HG02870 (cell line): ENCODE measurements at regions not wholly inside any gene's neighbourhood (a gene's known extent, or its start where the extent isn't known, plus 50 kb on each side); places are given as distances from the start of the nearest gene placed in this dataset.

ENCODE experiments used
- ATAC-seq: cut with Tn5 transposase; IDR thresholded peaks from one replicate; pipeline ENCODE4 v1.9.1; 2021; ENCODE audit warnings: mild to moderate bottlenecking, moderate library complexity; ENCODE audit not compliant: unreplicated experiment

- no peak for ATAC-seq
Measured at GRCh38 chr12:130070126-130070611, 92.1 kb upstream of the FZD10 start.

GRCh38 chr12:130073721-130074120 is 88.5 kb upstream of the FZD10 start:
- ATAC-seq = no peak

DNA sequence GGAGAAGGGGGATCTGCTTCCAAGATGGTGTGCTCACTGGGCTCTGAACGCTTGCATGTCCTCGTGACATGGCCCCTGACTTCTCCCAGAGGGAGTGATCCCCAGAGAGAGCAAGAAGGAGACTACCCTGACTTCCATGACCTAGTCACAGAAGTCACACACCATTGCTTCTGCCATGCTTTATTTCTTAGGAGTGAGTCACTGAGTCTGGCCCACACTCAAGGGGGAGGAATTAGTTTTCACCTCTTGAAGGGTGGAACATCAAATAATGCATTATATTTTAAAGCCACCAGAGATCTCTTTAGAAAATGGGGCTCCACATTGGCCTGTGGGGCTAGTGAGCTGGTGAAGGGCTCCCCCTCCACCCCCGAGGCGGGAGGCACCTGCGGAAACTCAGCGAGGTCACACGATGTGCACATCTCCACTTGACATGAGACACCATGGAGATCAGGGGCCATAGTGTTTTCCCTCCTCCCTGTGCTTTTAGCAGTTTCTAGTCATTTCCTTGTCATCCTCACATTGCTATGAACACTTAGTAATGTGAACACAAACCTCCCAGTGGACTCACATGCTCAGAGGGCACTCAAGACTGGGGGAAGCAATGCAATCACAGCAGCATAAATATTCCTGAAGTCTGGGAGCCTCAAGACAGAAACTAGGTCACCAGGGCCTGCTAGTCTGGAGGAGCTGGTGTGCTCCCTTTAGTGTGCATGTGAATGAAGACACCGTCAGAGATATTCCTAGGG is 87.4 kb upstream of the FZD10 start:
- no peak for ATAC-seq

DNA sequence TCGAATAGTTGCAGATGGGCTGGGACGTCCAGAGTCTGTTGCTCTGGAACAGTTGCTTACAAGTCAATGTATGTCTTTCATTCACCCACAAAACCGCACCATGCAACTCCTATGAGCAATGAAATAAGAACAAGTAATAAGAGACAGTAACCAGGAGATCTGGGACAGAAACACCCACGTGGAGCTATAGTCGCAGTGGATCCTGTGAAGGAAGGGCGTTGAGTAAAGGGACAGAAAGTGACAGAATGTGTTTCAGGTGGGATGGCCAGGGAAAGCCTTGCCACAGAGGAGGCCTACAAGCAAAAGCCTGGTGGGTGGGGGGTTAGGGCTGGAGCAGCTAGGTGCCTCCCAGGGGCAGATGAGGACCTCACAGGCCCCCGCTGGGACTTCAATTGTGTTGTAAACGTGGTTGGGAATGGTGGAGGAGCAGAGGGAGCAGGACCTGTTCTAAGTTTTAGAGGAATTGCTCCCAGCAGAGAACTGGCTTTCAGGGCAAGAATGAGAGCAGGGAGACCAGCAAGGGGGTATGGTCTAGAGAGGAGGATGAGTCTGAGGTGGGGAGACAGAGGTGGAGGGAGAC is 86.7 kb upstream of the FZD10 start:
- ATAC-seq = no peak

GRCh38 chr12:130076126-130076525 is 86.1 kb upstream of the FZD10 start:
- no peak for ATAC-seq

DNA sequence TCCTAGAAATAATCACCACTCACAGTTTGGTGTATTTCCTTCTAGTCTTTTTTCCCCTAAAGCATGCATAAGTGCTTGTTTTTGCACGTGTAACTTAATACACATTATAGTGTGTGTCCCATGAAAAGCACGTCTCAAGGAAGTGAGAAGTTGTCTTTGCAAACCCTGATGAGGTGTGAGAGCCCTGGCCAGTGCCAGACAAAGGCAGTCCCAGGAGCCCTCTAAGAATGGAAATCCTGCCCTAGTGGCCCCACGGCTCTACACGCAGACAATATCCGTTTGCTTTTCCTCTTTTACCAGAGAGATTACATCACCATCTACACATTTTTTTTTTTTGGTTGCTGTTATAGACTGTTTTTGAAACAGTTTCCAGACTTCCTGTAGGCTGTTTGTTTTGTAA is 85.5 kb upstream of the FZD10 start:
- ATAC-seq = no peak

DNA sequence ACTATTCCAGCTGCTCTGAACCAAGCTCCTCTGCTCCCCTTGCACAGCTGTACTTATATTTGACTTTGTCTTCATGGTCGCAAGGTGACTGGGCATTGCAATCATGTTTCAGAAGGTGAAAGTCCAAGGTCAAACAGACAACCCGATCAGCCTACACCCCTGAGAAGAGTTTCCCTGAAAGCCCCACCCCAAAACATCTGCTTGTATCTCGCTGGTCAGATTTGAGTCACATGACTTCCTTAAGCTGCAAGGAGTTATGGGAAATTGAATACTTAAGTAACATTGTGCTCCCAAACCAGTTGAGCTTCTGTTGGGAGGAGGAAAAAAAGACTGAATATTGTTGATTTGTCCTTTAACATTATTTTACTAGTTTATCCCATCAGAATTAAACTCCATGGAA is 83.4 kb upstream of the FZD10 start:
- ATAC-seq = no peak

GRCh38 chr12:130079279-130079678 is 83.0 kb upstream of the FZD10 start:
- ATAC-seq = no peak

DNA sequence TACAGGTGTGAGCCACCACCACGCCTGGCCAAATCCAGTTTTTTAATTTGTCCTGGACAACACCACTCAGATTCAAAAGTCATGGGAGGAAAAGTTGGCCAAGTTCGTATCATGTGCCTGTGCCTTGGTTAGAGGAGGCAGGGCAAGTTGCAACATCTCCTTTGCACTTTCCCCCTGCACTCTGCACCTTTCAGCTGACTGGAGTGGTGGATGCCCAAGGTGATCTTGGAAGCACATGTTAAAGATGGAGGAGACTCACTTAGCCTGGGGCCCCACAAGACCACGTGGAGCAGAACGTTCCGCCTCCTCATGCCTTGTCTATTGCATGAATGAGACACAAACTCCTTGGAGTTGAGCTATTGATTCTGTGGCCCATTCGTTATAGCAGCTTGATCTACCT is 82.1 kb upstream of the FZD10 start:
- no peak for ATAC-seq

GRCh38 chr12:130081117-130081805 is 81.0 kb upstream of the FZD10 start:
- no peak for ATAC-seq

DNA sequence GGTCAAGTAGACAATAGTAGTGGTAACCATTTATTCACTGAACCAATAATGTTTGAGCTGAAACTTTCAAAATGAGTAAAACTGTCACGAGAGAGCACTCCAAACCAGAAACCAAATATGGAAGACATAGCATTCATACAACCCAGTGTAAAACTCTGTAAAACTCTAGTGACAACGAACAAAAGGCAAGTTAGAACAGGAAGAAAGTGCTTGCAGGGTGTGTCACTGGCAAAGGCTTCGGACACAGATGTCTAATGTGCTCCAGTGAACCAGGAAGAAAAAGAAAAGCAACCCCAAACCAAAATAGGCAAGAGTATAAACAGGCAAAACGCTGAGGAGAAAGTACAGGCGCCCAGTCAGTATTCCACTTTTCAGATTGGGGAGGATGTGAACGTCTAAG is 79.3 kb upstream of the FZD10 start:
- ATAC-seq = no peak

- ATAC-seq = no peak
Measured at GRCh38 chr12:130083734-130084133, 78.5 kb upstream of the FZD10 start.

GRCh38 chr12:130084359-130084758 is 77.9 kb upstream of the FZD10 start:
- ATAC-seq = no peak

GRCh38 chr12:130086248-130086647 is 76.0 kb upstream of the FZD10 start:
- no peak for ATAC-seq

- no peak for ATAC-seq
Measured at GRCh38 chr12:130086797-130087196, 75.5 kb upstream of the FZD10 start.

GRCh38 chr12:130087222-130087621 is 75.0 kb upstream of the FZD10 start:
- no peak for ATAC-seq

GRCh38 chr12:130088504-130088903 is 73.8 kb upstream of the FZD10 start:
- no peak for ATAC-seq

GRCh38 chr12:130090542-130090941 is 71.7 kb upstream of the FZD10 start:
- no peak for ATAC-seq

DNA sequence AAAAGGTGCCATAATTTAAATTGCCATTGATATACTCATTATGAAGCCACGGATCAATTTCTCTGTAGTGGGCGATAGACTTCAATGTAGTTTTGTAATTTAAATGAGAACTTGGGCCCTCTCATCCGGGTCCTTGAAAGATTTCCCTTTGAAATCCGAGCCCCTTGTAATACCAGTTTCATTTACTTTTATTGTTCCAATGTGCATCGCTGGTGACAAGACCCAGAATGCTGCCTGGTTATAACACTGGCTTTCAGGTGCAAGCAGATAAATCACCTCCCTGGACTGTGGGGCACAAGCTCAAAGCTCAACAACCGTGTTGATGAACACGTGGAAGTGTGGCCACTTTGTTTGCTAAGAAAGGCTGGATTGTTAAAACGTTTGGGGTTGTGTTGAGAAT is 68.9 kb upstream of the FZD10 start:
- no peak for ATAC-seq

DNA sequence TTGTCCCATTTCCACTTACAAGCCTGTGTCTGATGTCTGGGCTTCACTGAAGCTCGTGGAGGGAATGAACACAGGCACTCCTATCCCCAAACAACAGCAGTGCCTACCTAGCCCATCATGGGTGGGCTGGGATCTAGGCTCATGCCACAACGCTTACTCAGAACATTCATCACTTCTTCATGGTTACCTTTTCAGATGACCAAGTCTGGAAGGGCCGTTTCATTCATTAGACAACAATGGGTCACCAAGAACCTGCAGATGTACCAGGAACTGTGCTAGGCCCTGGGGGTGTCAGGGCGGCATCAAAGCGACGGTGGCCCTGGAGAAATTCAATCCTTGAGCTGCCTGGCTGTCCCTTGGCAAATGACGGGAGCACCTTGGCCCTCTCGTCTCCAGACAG is 64.9 kb upstream of the FZD10 start:
- ATAC-seq = no peak

GRCh38 chr12:130097798-130098255 is 64.4 kb upstream of the FZD10 start:
- ATAC-seq = no peak
